Parathyroid adenoma (tissue), 2 donors: ENCODE measurements at regions not wholly inside any gene's neighbourhood (a gene's known extent, or its start where the extent isn't known, plus 50 kb on each side); places are given as distances from the start of the nearest gene placed in this dataset.

Experiments used
- H2AFZ ChIP-seq: fragments of 300-600 bp; sonication (generic); one replicate; pipeline ENCODE4 v1.7.0; 2017; ENCODE audit warnings: antibody characterized with exemption, mild to moderate bottlenecking
- H3K27ac ChIP-seq: fragments of 300-600 bp; sonication (generic); one replicate; pipeline ENCODE4 v1.7.0; 2017
- H3K27me3 ChIP-seq: fragments of 300-600 bp; sonication (generic); one replicate; pipeline ENCODE4 v1.7.0; 2017; ENCODE audit warnings: low read length; ENCODE audit not compliant: control insufficient read depth, insufficient read depth
- H3K36me3 ChIP-seq: fragments of 300-600 bp; sonication (generic); one replicate; pipeline ENCODE4 v1.7.0; 2017; ENCODE audit warnings: low read length; ENCODE audit not compliant: control insufficient read depth, insufficient read depth
- H3K4me1 ChIP-seq: fragments of 300-600 bp; sonication (generic); one replicate; pipeline ENCODE4 v1.7.0; 2017; ENCODE audit warnings: control low read depth
- H3K4me2 ChIP-seq: fragments of 300-600 bp; sonication (generic); one replicate; pipeline ENCODE4 v1.7.0; 2017; ENCODE audit warnings: low read length
- H3K4me3 ChIP-seq: fragments of 300-600 bp; sonication (generic); one replicate; pipeline ENCODE4 v1.7.0; 2017; ENCODE audit warnings: low read depth, low read length
- H3K79me2 ChIP-seq: fragments of 300-600 bp; sonication (generic); one replicate; pipeline ENCODE4 v1.7.0; 2017; ENCODE audit warnings: control low read depth
- H3K9ac ChIP-seq: fragments of 300-600 bp; sonication (generic); one replicate; pipeline ENCODE4 v1.7.0; 2017; ENCODE audit warnings: mild to moderate bottlenecking
- H3K9me3 ChIP-seq: fragments of 300-600 bp; sonication (generic); one replicate; pipeline ENCODE4 v1.7.0; 2017; ENCODE audit warnings: low read length; ENCODE audit not compliant: control insufficient read depth
- CTCF ChIP-seq: fragments of 300-600 bp; sonication (generic); IDR thresholded peaks from one replicate; pipeline ENCODE4 v1.7.0; 2017; ENCODE audit warnings: antibody characterized with exemption, mild to moderate bottlenecking
- donor health status: primary hyperparathyroidism.

DNA sequence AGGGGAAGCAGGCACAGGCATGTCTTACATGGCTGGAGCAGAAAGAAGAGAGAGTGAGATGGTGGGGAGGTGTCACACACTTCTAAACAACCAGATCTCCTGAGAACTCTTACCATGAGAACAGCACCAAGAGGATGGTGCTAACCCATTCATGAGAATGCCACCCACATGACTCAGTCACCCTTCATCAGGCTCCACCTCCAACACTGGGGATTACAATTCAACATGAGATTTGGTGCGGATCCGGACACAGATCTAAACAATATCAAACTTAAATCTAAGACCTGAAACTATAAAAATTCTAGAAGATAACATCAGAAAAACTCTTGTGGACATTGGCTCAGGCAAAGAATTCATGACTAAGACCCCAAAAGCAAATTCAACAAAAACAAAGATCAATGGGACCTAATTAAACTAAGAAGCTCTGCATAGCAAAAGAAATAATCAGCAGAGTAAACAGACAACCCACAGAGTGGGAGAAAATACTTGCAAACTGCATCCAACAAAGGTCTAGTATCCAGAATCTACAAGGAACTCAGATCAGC is 65.4 kb downstream of the SPATA31C2 start:
- H3K27ac ChIP-seq = no peak overlapping the region
- no peaks in the 10 kb centered on the region for H3K36me3 ChIP-seq
- no peak overlapping the region for H2AFZ ChIP-seq
- no peaks in the 10 kb centered on the region for H3K9me3 ChIP-seq
- no peak overlapping the region for H3K9ac ChIP-seq
- H3K4me3 ChIP-seq = no peak overlapping the region
- H3K27me3 ChIP-seq = no peaks in the 10 kb centered on the region
- no peaks in the 10 kb centered on the region for H3K79me2 ChIP-seq
- no peak for TF ChIP-seq CTCF
- no peak overlapping the region for H3K4me2 ChIP-seq
- H3K4me1 ChIP-seq = peaks cover 2% of the 10 kb centered on the region

GRCh38 chr9:88071331-88071730 is 66.9 kb downstream of the SPATA31C2 start:
- Histone ChIP-seq H3K9ac (no peak overlapping the region), H3K79me2 (no peaks in the 10 kb centered on the region), H3K9me3 (no peaks in the 10 kb centered on the region), H3K36me3 (no peaks in the 10 kb centered on the region), H2AFZ (no peak overlapping the region), H3K27ac (no peak overlapping the region), H3K4me1 (no peaks in the 10 kb centered on the region), H3K27me3 (no peaks in the 10 kb centered on the region), H3K4me3 (no peak overlapping the region), H3K4me2 (no peak overlapping the region)
- TF ChIP-seq CTCF = no peak

DNA sequence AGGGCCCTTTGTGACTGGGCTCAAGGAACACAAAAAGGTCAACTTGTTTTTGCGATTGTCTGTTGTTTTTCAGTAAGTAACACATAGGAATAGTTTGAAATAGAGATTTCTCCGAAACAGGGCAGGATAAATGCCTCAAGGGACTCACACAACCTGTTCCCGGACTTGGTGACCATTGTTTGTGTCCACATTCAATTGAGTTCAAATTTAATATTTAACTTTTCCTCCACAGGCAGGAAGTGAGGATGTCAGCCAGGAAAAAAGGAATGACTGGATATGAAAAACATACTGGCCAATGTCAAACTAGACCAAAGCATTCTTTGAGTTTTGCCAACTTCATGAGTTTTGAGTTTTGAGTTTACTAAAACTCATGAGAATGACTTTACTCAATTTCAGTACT is 72.7 kb downstream of the SPATA31C2 start:
- no peaks in the 10 kb centered on the region for H3K4me1 ChIP-seq
- H3K27ac ChIP-seq = no peak overlapping the region
- no peaks in the 10 kb centered on the region for H3K79me2 ChIP-seq
- no peak overlapping the region for H3K4me2 ChIP-seq
- no peak for TF ChIP-seq CTCF
- no peaks in the 10 kb centered on the region for H3K9me3 ChIP-seq
- H3K9ac ChIP-seq = no peak overlapping the region
- H3K36me3 ChIP-seq = no peaks in the 10 kb centered on the region
- H3K4me3 ChIP-seq = no peak overlapping the region
- no peak overlapping the region for H2AFZ ChIP-seq
- no peaks in the 10 kb centered on the region for H3K27me3 ChIP-seq

GRCh38 chr9:88064554-88064953 is 73.7 kb downstream of the SPATA31C2 start:
- no peak overlapping the region for H3K4me2 ChIP-seq
- H3K79me2 ChIP-seq = no peaks in the 10 kb centered on the region
- no peaks in the 10 kb centered on the region for H3K9me3 ChIP-seq
- H3K27ac ChIP-seq = no peak overlapping the region
- H3K4me1 ChIP-seq = no peaks in the 10 kb centered on the region
- no peak overlapping the region for H3K4me3 ChIP-seq
- H3K36me3 ChIP-seq = no peaks in the 10 kb centered on the region
- no peak overlapping the region for H3K9ac ChIP-seq
- no peak overlapping the region for H2AFZ ChIP-seq
- no peaks in the 10 kb centered on the region for H3K27me3 ChIP-seq
- TF ChIP-seq CTCF = no peak

DNA sequence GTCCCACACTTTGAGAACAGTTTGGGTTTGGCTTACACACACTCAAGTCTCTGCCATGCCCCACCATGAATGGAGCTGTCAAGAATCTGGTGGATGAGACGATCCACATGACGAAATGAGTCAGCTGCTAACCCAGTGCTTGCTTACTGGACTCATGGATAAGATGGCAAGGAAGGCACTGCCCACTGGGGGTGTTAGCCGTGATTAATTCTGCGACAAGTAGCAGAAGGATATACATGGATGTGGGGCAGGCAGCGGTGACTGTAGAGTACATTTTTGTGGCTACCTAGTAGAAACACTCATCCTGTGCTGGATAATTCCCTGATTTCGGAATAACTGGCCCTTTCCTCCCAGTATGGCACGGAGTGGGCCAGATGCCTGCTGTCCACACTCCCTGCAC is 77.5 kb downstream of the SPATA31C2 start:
- TF ChIP-seq CTCF = no peak
- H3K9me3 ChIP-seq = no peaks in the 10 kb centered on the region
- no peak overlapping the region for H2AFZ ChIP-seq
- H3K27me3 ChIP-seq = no peaks in the 10 kb centered on the region
- H3K79me2 ChIP-seq = no peaks in the 10 kb centered on the region
- no peaks in the 10 kb centered on the region for H3K36me3 ChIP-seq
- no peak overlapping the region for H3K4me2 ChIP-seq
- no peak overlapping the region for H3K27ac ChIP-seq
- no peak overlapping the region for H3K9ac ChIP-seq
- H3K4me3 ChIP-seq = no peak overlapping the region
- no peaks in the 10 kb centered on the region for H3K4me1 ChIP-seq
